H1 (cell line): ENCODE measurements at regions not wholly inside any gene's neighbourhood (a gene's known extent, or its start where the extent isn't known, plus 50 kb on each side); places are given as distances from the start of the nearest gene placed in this dataset.

ENCODE experiments used
- CTCF ChIA-PET: fragments of 300-600 bp; sonication (Branson Sonifier 250); formaldehyde crosslinking; loops from one replicate; lab custom pipeline; 2021; ENCODE audit not compliant: partially characterized antibody; lab: Charles Lee
- POLR2A ChIA-PET: fragments of 300-600 bp; sonication (Branson Sonifier 250); formaldehyde crosslinking; loops from one replicate; lab custom pipeline; 2021; ENCODE audit warnings: inconsistent platforms; ENCODE audit not compliant: partially characterized antibody; lab: Charles Lee
- DNase-seq, 2 experiments: peaks; one replicate each; pipeline versions ENCODE4 v3.0.0 to v3.0.0-alpha.2; 2010 to 2022; ENCODE audit warnings: low spot score in 2 of 2, low read depth in 1 of 2, mixed read lengths in 1 of 2
- FAIRE-seq: peaks from 2 replicates; lab custom pipeline; 2011; peaks lifted over from hg19 to GRCh38; lab: Jason Lieb, UNC
- H2AFZ ChIP-seq: 2 replicates; pipeline ENCODE4 v1.8.1; 2012; ENCODE audit warnings: low read length, inconsistent platforms
- H2AK5ac ChIP-seq: 2 replicates; pipeline ENCODE4 v1.6.1; 2013; ENCODE audit warnings: low read depth, low read length
- H2BK120ac ChIP-seq: replicated peaks from 2 replicates; pipeline ENCODE3; 2013; ENCODE audit warnings: low read depth, low read length, inconsistent platforms
- H2BK12ac ChIP-seq: 2 replicates; pipeline ENCODE4 v1.6.1; 2013; ENCODE audit warnings: low read depth, low read length
- H2BK15ac ChIP-seq: 2 replicates; pipeline ENCODE4 v1.6.1; 2013; ENCODE audit warnings: low read length
- H2BK20ac ChIP-seq: 2 replicates; pipeline ENCODE4 v1.6.1; 2013; ENCODE audit warnings: low read length
- H2BK5ac ChIP-seq: 2 replicates; pipeline ENCODE4 v1.6.1; 2013; ENCODE audit warnings: low read depth, low read length
- H3K14ac ChIP-seq: 2 replicates; pipeline ENCODE4 v1.6.1; 2013; ENCODE audit warnings: inconsistent platforms; ENCODE audit not compliant: insufficient read length
- H3K18ac ChIP-seq: 2 replicates; pipeline ENCODE4 v1.6.1; 2013; ENCODE audit warnings: low read length; ENCODE audit errors: extremely low read depth
- H3K23ac ChIP-seq: 2 replicates; pipeline ENCODE4 v1.6.1; 2013; ENCODE audit warnings: inconsistent platforms; ENCODE audit not compliant: insufficient read length
- H3K23me2 ChIP-seq: 2 replicates; pipeline ENCODE4 v1.6.1; 2013; ENCODE audit warnings: low read depth, low read length
- H3K27ac ChIP-seq: 2 replicates; pipeline ENCODE4 v1.6.1; 2011; ENCODE audit warnings: low read depth, low read length, inconsistent platforms
- H3K27me3 ChIP-seq, 4 experiments: replicated peaks in 1 of 4; 1 replicate in 1 of 4; 2 replicates in 3 of 4; pipeline versions ENCODE4 v1.6.1 to v1.8.1; 2011 to 2013; ENCODE audit warnings: low read length in 3 of 4, mild to moderate bottlenecking in 3 of 4, inconsistent platforms in 2 of 4, mixed read lengths in 2 of 4, moderate library complexity in 1 of 4; ENCODE audit not compliant: control insufficient read depth in 3 of 4, insufficient read depth in 3 of 4; ENCODE audit errors: extremely low read depth in 1 of 4
- H3K36me3 ChIP-seq, 4 experiments: 2 replicates each; pipeline versions ENCODE4 v1.6.1 to v1.8.1; 2011 to 2013; ENCODE audit warnings: mild to moderate bottlenecking in 4 of 4, low read length in 3 of 4, moderate library complexity in 2 of 4, control low read depth in 1 of 4, inconsistent platforms in 1 of 4; ENCODE audit not compliant: insufficient read depth in 4 of 4, control insufficient read depth in 2 of 4
- H3K4ac ChIP-seq: replicated peaks from 2 replicates; pipeline ENCODE3; 2013; ENCODE audit warnings: low read length, low read depth, mixed read lengths, inconsistent platforms; ENCODE audit not compliant: insufficient read length
- H3K4me1 ChIP-seq, 4 experiments: replicated peaks in 1 of 4; 1 replicate in 1 of 4; 2 replicates in 3 of 4; pipeline versions ENCODE4 v1.6.1 to v1.8.1; 2011 to 2013; ENCODE audit warnings: low read length in 3 of 4, inconsistent platforms in 2 of 4, mixed read lengths in 1 of 4; ENCODE audit not compliant: insufficient read depth in 4 of 4, control insufficient read depth in 3 of 4
- H3K4me2 ChIP-seq, 2 experiments: 2 replicates each; pipeline versions ENCODE4 v1.6.1 to v1.8.1; 2011 to 2013; ENCODE audit warnings: low read depth in 2 of 2, low read length in 2 of 2, control low read depth in 1 of 2, inconsistent platforms in 1 of 2, mild to moderate bottlenecking in 1 of 2; ENCODE audit not compliant: insufficient read depth in 1 of 2
- H3K4me3 ChIP-seq, 4 experiments: fragments of 200-600, 300-600 bp in 1 of 4; sonication (generic), shearing (Covaris generic), sonication (Bioruptor Twin) in 1 of 4; 2 replicates each; pipeline versions ENCODE4 v1.5.1 to v1.8.1; 2011 to 2016; ENCODE audit warnings: low read length in 4 of 4, low read depth in 3 of 4, control low read depth in 2 of 4, inconsistent platforms in 2 of 4, mild to moderate bottlenecking in 2 of 4, mixed read lengths in 1 of 4, moderate library complexity in 1 of 4; ENCODE audit not compliant: insufficient read depth in 2 of 4; ENCODE audit errors: extremely low read depth in 1 of 4
- H3K56ac ChIP-seq: replicated peaks from 2 replicates; pipeline ENCODE3; 2013; ENCODE audit warnings: low read depth, mild to moderate bottlenecking, mixed read lengths, low read length, inconsistent platforms; ENCODE audit not compliant: insufficient read length
- H3K79me1 ChIP-seq: 2 replicates; pipeline ENCODE4 v1.6.1; 2013; ENCODE audit warnings: low read depth, low read length, control low read depth
- H3K79me2 ChIP-seq, 2 experiments: 2 replicates each; pipeline versions ENCODE4 v1.6.1 to v1.8.1; 2012 to 2013; ENCODE audit warnings: low read length in 2 of 2, mild to moderate bottlenecking in 2 of 2, inconsistent platforms in 1 of 2; ENCODE audit not compliant: insufficient read depth in 2 of 2, control insufficient read depth in 1 of 2
- H3K9ac ChIP-seq, 4 experiments: replicated peaks in 1 of 4; 1 replicate in 1 of 4; 2 replicates in 3 of 4; pipeline versions ENCODE4 v1.6.1 to v1.8.1; 2011 to 2013; ENCODE audit warnings: low read depth in 3 of 4, low read length in 3 of 4, control low read depth in 2 of 4, mild to moderate bottlenecking in 2 of 4, moderate library complexity in 2 of 4, inconsistent platforms in 1 of 4; ENCODE audit errors: extremely low read depth in 1 of 4
- H3K9me3 ChIP-seq, 2 experiments: 2 replicates each; pipeline versions ENCODE4 v1.6.1 to v1.8.1; 2012 to 2013; ENCODE audit warnings: mild to moderate bottlenecking in 2 of 2, moderate library complexity in 2 of 2, control low read depth in 1 of 2, inconsistent platforms in 1 of 2, low read depth in 1 of 2, low read length in 1 of 2, mixed read lengths in 1 of 2; ENCODE audit not compliant: insufficient read depth in 2 of 2
- H4K20me1 ChIP-seq, 2 experiments: replicated peaks in 1 of 2; 2 replicates each; pipeline versions ENCODE3 to v1.8.1; 2011 to 2013; ENCODE audit warnings: inconsistent platforms in 2 of 2, low read length in 2 of 2, mild to moderate bottlenecking in 1 of 2; ENCODE audit not compliant: insufficient read depth in 2 of 2, control insufficient read depth in 1 of 2
- H4K5ac ChIP-seq: 2 replicates; pipeline ENCODE4 v1.6.1; 2013; ENCODE audit warnings: low read length, low read depth, mixed read lengths, inconsistent platforms; ENCODE audit not compliant: insufficient read length
- H4K8ac ChIP-seq: 2 replicates; pipeline ENCODE4 v1.8.0; 2013; ENCODE audit warnings: mild to moderate bottlenecking, moderate library complexity, low read length, inconsistent platforms; ENCODE audit not compliant: insufficient read depth; ENCODE audit errors: extremely low read depth
- H4K91ac ChIP-seq: replicated peaks from 2 replicates; pipeline ENCODE3; 2013; ENCODE audit warnings: low read length, mixed read lengths, inconsistent platforms; ENCODE audit not compliant: insufficient read length
- RAD21 ChIP-seq, 2 experiments: IDR thresholded peaks in 1 of 2; conservative IDR thresholded peaks in 1 of 2; 2 replicates each; pipeline ENCODE4 v1.6.1; 2011; ENCODE audit warnings: low read depth in 2 of 2, low read length in 2 of 2, improper control_type of control experiment in 1 of 2, inconsistent platforms in 1 of 2, mild to moderate bottlenecking in 1 of 2, moderate library complexity in 1 of 2
- SUZ12 ChIP-seq: fragments of 200-600 bp; sonication (generic); IDR thresholded peaks from 2 replicates; pipeline ENCODE4 v1.6.1; 2012; ENCODE audit warnings: mild to moderate bottlenecking, inconsistent platforms, low read length, moderate library complexity, mixed read lengths
- WGBS, 2 experiments: shearing (Covaris generic) in 1 of 2; methylation state at CpG; one replicate each; pipeline versions ENCODE4 v1.1.6 to v1.1.7; 2013 to 2015; ENCODE audit warnings: low lambda C conversion rate in 2 of 2, mixed read lengths in 2 of 2, inconsistent platforms in 1 of 2, low coverage in 1 of 2, missing lambda C conversion rate in 1 of 2; ENCODE audit not compliant: insufficient replicate concordance in 2 of 2, insufficient coverage in 1 of 2, insufficient read length in 1 of 2; ENCODE audit errors: extremely low coverage in 1 of 2, missing lambda C conversion rate in 1 of 2; 5-methylcytosine and 5-hydroxymethylcytosine counted together
- TF ChIP-seq, protein P1 (sequence below): IDR thresholded peaks from 2 replicates; pipeline ENCODE4 v1.6.1; 2012; ENCODE audit warnings: inconsistent platforms

DNA sequence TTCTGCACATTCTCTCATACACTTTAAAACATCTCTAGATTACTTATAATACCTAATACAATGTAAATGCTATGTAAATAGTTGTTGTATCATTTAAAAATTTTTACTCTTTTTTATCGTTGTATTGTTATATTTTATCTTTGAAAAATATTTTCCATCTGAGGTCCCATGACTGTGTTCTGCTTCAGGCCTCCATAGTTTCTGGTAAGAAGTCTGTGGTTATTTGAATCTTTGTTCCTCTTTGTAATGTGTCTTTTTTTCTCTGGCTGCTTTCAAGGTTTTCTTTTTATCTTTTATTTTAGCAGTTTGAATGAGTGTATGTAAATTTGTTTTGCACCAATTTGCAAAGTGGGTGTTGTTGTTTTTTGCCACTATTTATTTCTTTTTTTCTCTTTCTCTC, 263.1 kb downstream of the RPS24 start:
- Histone ChIP-seq H3K36me3 (no peaks in the 10 kb centered on the region), H2BK5ac (no peak overlapping the region), H3K4ac (no peak overlapping the region), H3K23me2 (no peaks in the 10 kb centered on the region; the same call in 1 of the 2 replicates), H3K14ac (no peak overlapping the region), H3K27ac (no peak overlapping the region), H3K56ac (no peak overlapping the region), H3K18ac (no peak overlapping the region), H3K79me1 (no peaks in the 10 kb centered on the region), H2BK20ac (no peak overlapping the region), H3K9me3 (no peaks in the 10 kb centered on the region; a peak in 1 of 4 replicates), H2AK5ac (no peak overlapping the region), H3K4me3 (no peak overlapping the region), H3K27me3 (no peaks in the 10 kb centered on the region), H2AFZ (no peak overlapping the region), H3K79me2 (no peaks in the 10 kb centered on the region), H2BK120ac (no peak overlapping the region), H4K91ac (no peak overlapping the region), H3K4me2 (no peak overlapping the region), H3K23ac (no peak overlapping the region), H4K20me1 (no peaks in the 10 kb centered on the region), H4K5ac (no peak overlapping the region), H2BK15ac (no peak overlapping the region), H3K9ac (no peak overlapping the region), H3K4me1 (peaks cover 3 to 12% (median 7%) of the 10 kb centered on the region in 4 experiments; a peak in 5 of 7 replicates), H4K8ac (no peak overlapping the region), H2BK12ac (no peak overlapping the region)
- DNase-seq (no peak), FAIRE-seq (no peak)
- 88% methylated on average over 1 of the region's 1 CpG; no CpG with 5 or more reads in 1 of the 2 experiments for WGBS, 2 experiments
- ChIA-PET POLR2A (no interaction called here), CTCF (interaction anchor here (1.4 to 2.2 kb wide), 3 partner anchors 36 to 39 kb away, joined by 3 to 9 read pairs (median 3); no protein-coding TSS in a partner anchor)
- TF ChIP-seq RAD21 (IDR thresholded peaks at IDR 0.05 in 1 of 2, conservative IDR thresholded peaks at IDR 0.05 in 1 of 2; ENCODE audit: low read depth in 2 of 2, low read length in 2 of 2) (no peak), SUZ12 (no peak)
- TF ChIP-seq, protein P1, sequence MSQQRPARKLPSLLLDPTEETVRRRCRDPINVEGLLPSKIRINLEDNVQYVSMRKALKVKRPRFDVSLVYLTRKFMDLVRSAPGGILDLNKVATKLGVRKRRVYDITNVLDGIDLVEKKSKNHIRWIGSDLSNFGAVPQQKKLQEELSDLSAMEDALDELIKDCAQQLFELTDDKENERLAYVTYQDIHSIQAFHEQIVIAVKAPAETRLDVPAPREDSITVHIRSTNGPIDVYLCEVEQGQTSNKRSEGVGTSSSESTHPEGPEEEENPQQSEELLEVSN = no peak
